NOMO-1 (cell line): ENCODE measurements at regions not wholly inside any gene's neighbourhood (a gene's known extent, or its start where the extent isn't known, plus 50 kb on each side); places are given as distances from the start of the nearest gene placed in this dataset.
"Not testable (repeated sequence)": the region's sequence is repeated elsewhere in the genome, so short reads cannot be mapped to it uniquely, and the experiment has no call there.

Source experiments
- DNase-seq, 2 experiments: peaks; one replicate each; lab custom pipeline; 2025; ENCODE audit not compliant: unreplicated experiment in 2 of 2; lab: John Stamatoyannopoulos, UW

GRCh38 chr5:71817891-71818290, 98.8 kb downstream of the CARTPT start:
- no peak for DNase-seq

DNA sequence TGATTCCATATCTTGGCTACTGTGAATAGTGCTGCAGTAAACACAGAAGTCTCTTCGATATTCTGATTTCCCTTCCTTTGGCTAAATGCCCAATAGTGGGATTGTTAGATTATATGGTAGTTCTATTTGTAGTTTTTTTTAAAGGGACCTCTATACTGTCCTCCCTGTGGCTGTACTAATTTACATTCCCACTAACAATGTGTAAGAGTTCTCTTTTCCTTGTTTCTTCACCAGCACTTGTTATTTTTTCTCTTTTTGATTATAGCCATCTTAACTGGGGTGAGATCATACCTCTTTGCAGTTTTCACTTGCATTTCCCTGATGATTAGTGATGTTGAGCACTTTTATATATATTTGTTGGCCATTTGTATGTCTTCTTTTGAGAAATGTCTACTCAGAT, 102.0 kb downstream of the CARTPT start:
- no peak for DNase-seq

DNA sequence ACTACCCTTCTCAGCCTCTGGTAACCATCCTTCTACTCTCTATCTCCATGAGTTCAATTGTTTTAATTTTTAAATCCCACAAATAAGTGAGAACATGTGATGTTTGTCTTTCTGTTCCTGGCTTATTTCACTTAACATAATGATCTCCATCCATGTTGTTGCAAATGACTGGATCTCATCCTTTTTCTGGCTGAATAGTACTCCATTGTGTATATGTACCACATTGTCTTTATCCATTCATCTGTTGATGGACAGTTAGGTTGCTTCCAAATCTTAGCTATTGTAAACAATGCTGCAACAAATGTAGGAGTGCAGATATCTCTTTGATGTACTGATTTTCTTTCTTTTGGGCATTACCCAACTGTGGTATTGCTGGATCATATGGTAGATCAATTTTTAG, 103.0 kb downstream of the CARTPT start:
- not testable (repeated sequence) for DNase-seq

DNA sequence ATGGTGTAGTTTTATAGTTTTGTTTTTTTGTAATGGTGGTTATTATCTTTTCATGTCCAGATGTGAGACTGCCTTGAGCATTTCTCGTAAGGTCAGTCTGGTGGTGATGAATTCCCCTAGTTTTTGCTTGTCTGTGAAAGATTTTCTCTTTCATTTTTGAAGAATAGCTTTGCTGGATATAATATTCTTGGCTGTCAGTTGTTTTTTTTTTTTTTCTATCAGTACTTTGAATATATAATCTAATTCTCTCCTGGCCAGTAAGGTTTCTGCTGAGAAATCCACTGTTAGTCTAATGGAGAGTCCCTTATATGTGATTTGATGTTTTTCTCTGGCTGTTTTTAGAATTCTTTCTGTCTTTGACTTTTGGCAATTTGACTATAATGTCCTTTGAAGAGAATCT, 106.9 kb downstream of the CARTPT start:
- DNase-seq: no peak

DNA sequence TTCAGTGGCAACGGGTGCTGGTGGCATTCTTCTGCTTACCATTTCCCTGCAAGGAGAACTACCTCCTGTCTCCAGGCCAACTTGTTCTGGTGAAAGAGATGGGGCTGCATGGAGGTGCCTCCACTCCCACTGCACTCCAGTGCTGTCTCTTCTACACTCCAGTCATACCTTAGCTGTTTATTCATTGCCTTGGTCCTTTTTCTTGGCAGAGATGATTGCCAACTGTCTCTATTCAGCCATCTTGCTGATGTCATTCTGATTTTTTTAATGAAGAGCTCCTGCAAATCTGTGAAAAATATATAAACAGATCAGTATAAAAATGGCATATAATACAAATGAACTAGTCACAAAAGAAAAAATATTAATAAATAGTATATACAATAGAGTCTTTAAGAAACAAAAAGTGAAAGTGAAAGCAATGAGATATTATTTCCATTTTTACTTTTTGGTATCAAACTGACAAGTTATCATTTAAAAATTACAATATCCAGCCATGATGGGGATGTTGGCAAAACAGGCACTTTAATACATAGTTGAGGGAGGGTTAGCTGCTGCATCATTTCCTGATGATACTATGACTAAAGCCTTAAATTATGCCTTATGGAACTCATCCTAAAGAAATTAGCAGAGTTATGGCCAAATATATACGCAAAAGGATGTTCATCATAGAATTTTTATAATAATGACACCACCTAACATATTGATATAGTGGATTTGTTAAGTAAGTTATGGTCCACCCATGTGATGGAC, 109.4 kb downstream of the CARTPT start:
- DNase-seq: no peak

DNA sequence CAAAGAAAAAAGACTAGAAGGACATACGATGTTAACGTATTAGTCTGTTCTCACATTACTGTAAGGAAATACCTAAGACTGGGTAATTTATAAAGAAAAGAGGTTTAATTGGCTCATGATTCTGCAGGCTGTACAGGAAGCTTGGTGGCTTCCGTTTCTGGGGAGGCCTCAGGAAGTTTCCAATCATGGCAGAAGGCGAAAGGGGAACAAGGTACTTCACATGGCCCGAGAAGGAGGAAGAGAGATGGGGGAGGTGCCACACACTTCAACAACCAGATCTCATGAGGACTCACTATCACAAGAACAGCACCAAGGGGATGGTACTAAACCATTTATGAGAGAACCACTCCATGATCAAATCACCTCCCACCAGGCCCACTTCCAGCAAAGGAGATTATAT, 110.1 kb downstream of the CARTPT start:
- DNase-seq: peak; percentile 14 to 54

DNA sequence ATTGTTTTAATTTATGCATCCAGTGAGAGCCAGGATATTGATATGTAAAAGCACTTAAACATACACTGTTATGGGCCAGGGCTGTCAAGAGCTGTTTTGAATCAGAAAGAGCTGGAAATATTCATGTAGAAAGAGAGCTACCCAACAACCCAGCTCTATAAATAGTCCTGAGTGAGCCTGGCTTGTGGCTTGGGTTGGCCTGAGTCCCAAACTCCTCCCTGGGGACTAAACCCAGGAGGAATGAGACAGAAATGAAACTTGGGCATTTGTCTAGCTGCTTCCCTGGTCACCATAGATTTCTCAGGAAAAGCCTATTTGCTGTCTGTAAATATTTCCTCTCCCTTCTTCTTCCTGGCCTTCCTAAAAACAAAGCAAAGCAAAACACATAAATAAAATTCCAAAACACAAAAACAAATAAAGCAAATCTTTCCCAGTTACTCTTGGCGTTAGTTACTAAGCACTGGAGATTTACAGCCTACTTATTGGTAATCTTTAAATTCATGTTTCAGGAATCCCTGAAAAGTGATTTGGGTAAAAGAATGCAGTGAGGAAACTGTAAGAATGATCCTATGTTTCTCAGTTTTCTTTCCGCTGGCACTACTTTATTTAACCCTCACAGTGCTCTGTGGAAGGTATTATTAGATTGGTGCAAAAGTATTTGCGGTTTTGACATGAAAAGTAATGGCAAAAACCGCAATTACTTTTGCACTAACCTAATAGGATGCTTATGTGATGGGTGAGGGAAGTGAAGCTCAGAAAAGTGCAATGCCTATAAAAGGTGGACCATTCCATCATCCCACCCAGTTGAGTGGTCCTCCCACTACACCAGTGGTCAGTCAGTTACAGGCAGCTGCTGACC, 111.8 kb downstream of the CARTPT start:
- no peak for DNase-seq

DNA sequence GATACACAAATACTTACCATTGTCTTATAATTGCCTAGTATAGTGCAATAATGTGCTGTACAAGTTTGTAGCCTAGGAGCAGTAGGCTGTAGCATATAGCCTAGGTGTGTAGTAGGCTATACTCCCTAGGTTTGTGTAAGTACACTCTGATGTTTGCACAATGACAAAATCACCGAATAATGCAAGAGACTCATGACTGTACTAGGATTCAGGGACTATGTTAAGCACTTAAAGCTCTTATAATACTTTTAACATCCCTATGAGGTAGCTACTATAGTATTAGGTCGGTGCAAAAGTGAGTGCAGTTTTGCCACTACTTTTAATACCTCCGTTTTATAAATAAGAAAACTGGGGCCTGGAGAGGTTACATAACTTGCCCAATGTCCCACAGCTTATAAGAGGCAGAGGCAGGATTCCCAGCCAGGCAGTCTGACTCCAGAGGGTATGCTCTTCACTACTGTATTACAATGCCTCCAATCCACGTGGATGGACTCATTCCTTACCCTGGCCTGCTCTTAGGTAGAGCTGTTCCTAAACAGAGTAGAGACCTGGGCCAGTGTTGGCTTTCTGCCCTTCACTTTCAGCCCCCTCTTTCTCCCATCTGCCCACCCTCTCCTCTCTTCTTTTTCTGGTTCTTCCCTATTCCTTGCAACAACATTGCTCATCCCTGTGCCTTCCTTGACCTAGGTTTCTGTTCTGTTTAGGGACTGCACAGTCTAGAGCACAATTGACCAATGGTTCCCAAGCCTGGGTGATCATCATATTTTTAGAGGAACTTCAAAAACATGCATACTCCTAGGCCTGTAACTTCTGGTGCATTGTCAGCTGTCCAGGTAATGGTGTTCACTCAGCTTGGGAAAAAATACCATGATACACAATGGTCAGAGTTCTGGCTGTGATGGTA, 114.0 kb downstream of the CARTPT start:
- DNase-seq: peak in 1 of 2 experiments; percentile 25

- DNase-seq: peak in 1 of 2 experiments; percentile 67
Observed at GRCh38 chr5:71834601-71835000, 115.5 kb downstream of the CARTPT start.

GRCh38 chr5:71836084-71836483, 117.0 kb downstream of the CARTPT start:
- no peak for DNase-seq

DNA sequence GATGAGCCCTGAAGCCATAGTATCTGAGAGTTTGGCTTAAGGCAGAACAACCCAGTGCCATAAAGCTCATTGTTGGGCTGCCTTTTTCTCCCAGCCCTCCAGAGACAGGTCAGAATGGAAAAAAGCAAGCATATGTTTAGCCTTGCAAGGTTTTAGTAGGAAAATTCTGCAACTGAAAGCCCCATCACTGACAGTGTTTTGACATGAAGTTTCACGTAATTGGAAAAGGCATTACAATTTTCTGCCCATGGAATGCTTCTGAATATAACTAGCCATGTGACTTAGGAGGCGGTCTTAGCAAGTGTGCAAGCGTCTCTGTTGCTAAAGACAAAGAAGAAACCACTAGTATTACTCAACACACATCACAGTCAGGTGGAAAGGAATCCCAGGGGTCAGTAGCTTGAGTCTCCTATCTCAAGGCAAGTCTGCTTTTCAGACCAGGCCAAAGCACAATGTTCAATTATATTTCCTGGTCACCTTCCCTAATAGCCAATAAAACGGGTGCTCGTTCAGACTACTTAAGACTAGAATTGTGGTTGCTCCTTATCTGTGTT, 117.6 kb downstream of the CARTPT start:
- DNase-seq: peak; percentile 23 to 40

GRCh38 chr5:71838286-71838685, 119.2 kb downstream of the CARTPT start:
- no peak for DNase-seq

DNA sequence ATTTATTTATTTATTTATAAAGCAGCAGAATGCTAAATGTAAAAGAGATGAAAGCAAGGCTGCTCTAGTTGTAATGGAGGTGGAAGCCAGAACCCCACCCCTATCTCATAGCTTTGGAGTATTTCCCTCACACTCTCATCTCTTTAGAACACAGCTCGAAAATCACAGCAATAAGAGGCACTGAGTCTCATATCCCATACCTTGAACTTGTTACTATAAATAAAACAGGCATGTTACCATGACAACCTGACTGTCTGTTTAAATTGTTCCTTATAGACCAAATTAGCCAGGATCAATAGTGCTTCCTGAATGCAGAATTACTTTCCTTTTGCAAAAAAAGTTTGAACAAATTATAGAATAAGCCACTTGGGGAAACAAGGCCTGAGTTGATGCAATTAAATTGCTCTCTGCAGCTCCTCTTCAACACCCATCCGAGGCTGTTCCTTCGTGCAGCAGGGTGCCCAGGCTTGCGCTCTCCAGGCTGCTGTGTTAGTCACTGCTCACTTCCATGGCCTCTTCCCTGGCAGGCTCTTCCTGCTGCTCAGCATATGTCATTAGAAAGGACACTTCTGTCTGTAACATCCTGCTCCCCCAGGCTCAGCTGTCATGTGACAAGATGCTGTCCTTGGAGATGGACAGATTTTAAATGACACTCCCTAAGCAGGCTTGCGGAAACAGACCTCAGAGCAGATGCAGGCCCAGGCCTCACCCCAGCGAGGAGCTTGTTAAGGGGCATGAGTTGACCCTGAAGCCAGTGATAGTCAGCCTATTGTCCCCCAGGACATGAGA, 120.2 kb downstream of the CARTPT start:
- no peak for DNase-seq

- no peak for DNase-seq
Observed at GRCh38 chr5:71841107-71841506, 122.0 kb downstream of the CARTPT start.

GRCh38 chr5:71843111-71843510, 124.0 kb downstream of the CARTPT start:
- DNase-seq: no peak

DNA sequence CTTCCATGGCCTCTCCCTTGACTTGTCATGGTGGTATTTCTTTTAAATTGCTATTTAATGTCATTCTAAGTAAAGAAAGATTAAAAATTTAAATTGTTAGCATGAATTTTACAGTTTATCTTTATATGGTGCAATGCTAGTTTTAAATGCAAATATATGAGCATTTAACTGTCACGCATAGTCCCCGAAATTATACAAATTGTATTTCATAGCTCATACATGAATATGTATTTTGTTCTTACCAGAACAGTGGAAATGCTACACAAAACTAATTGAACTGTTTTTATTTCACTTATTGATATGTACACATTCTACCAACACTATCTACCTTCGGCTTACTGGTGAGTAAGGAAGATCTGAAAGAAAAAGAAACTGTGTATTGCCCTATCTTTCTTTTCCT, 125.8 kb downstream of the CARTPT start:
- no peak for DNase-seq

DNA sequence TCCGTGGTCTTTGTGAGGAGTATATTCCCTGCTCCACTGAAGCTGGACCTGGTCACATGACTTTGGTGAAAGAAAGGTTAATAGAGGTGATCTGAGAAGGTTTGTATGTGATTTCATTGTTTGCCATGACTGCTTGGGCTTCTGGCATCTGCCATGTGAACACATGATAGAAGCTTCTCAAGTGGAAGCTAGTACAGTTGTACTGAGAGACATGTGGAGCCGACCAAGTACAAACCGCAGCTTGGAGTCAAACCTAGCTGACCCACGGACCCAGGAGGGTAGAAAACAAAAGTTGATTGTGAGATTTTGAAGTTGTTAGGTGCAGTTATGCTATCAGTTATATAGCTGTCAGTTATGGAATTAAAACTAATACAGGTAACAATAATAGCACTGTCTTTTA, 140.4 kb downstream of the CARTPT start:
- DNase-seq: no peak

DNA sequence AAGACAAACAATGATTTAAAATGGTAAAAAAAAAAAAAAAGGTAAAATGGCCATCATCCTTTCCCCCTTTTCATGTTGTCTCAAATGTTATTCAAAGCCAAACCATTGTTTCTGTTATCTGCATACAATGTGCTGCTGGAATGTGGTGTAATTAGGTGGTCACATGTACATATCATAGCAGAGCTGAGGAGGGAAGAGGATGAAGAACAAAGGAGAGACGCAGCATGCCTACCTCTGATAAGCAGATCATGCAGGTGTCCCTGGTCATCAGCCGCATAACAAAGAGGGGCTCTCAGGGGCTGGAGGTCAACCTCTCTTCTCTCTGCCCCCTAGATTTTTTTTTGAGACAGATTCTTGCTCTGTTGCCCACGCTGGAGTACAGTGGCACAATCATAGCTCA, 141.0 kb downstream of the CARTPT start:
- no peak for DNase-seq

- DNase-seq: no peak
Observed at GRCh38 chr5:71861682-71862081, 142.6 kb downstream of the CARTPT start.

GRCh38 chr5:71862087-71862486, 143.0 kb downstream of the CARTPT start:
- DNase-seq: no peak
